ENCODE measurements at regions not wholly inside any gene's neighbourhood (a gene's known extent, or its start where the extent isn't known, plus 50 kb on each side); places are given as distances from the start of the nearest gene placed in this dataset.

GRCh38 chr12:84685379-84685778 lies 227.2 kb downstream of the SLC6A15 start (continued):
- TF ChIP-seq TSHZ1 (tag by site-specific recombination; IDR thresholded peaks at IDR 0.05; ENCODE audit: borderline replicate concordance) (no peak), ZNF670 (tag by site-specific recombination; IDR thresholded peaks at IDR 0.05; ENCODE audit: low read depth) (no peak), ZNF416 (tag by site-specific recombination; IDR thresholded peaks at IDR 0.05) (no peak), ZNF560 (tag by site-specific recombination; IDR thresholded peaks at IDR 0.05; ENCODE audit: borderline replicate concordance) (no peak), ZFP37 (tag by site-specific recombination; IDR thresholded peaks at IDR 0.05) (no peak)

- Histone ChIP-seq H3K36me3 (ENCODE audit: control insufficient read depth in 2 of 2, insufficient read depth in 1 of 2, low read length in 2 of 2) (no peaks in the 10 kb centered on the region), H3K4me3 (ENCODE audit: low read depth, low read length) (no peak overlapping the region), H3K9me3 (ENCODE audit: control insufficient read depth, insufficient read depth, low read depth, low read length) (no peaks in the 10 kb centered on the region), H3K4me1 (ENCODE audit: control insufficient read depth, insufficient read depth, low read length) (no peaks in the 10 kb centered on the region), H3K27ac (ENCODE audit: extremely low read depth, low read depth, low read length) (no peak overlapping the region)
- ChIA-PET CTCF (interaction anchor here (0.9 kb wide), 1 partner anchor 13 kb away, joined by 4 read pairs; no protein-coding TSS in a partner anchor), POLR2A (no interaction called here)
- TF ChIP-seq ZNF658 (tag by site-specific recombination; IDR thresholded peaks at IDR 0.05) (no peak), ZSCAN18 (tag by site-specific recombination; IDR thresholded peaks at IDR 0.05) (no peak), ZFP41 (tag by site-specific recombination; IDR thresholded peaks at IDR 0.05; ENCODE audit: borderline replicate concordance) (no peak), ZNF292 (tag by site-specific recombination; IDR thresholded peaks at IDR 0.05; ENCODE audit: borderline replicate concordance, low read depth) (no peak), PBX3 (CRISPR knock-in tag; IDR thresholded peaks at IDR 0.05) (no peak), YY1 (tag by site-specific recombination; IDR thresholded peaks at IDR 0.05) (no peak), HOXA7 (CRISPR knock-in tag; IDR thresholded peaks at IDR 0.05; ENCODE audit: borderline replicate concordance) (no peak), ZNF621 (tag by site-specific recombination; IDR thresholded peaks at IDR 0.05) (no peak), KLF10 (tag by site-specific recombination; IDR thresholded peaks at IDR 0.05) (no peak)
- TF ChIP-seq, protein P1, sequence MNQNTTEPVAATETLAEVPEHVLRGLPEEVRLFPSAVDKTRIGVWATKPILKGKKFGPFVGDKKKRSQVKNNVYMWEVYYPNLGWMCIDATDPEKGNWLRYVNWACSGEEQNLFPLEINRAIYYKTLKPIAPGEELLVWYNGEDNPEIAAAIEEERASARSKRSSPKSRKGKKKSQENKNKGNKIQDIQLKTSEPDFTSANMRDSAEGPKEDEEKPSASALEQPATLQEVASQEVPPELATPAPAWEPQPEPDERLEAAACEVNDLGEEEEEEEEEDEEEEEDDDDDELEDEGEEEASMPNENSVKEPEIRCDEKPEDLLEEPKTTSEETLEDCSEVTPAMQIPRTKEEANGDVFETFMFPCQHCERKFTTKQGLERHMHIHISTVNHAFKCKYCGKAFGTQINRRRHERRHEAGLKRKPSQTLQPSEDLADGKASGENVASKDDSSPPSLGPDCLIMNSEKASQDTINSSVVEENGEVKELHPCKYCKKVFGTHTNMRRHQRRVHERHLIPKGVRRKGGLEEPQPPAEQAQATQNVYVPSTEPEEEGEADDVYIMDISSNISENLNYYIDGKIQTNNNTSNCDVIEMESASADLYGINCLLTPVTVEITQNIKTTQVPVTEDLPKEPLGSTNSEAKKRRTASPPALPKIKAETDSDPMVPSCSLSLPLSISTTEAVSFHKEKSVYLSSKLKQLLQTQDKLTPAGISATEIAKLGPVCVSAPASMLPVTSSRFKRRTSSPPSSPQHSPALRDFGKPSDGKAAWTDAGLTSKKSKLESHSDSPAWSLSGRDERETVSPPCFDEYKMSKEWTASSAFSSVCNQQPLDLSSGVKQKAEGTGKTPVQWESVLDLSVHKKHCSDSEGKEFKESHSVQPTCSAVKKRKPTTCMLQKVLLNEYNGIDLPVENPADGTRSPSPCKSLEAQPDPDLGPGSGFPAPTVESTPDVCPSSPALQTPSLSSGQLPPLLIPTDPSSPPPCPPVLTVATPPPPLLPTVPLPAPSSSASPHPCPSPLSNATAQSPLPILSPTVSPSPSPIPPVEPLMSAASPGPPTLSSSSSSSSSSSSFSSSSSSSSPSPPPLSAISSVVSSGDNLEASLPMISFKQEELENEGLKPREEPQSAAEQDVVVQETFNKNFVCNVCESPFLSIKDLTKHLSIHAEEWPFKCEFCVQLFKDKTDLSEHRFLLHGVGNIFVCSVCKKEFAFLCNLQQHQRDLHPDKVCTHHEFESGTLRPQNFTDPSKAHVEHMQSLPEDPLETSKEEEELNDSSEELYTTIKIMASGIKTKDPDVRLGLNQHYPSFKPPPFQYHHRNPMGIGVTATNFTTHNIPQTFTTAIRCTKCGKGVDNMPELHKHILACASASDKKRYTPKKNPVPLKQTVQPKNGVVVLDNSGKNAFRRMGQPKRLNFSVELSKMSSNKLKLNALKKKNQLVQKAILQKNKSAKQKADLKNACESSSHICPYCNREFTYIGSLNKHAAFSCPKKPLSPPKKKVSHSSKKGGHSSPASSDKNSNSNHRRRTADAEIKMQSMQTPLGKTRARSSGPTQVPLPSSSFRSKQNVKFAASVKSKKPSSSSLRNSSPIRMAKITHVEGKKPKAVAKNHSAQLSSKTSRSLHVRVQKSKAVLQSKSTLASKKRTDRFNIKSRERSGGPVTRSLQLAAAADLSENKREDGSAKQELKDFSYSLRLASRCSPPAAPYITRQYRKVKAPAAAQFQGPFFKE (tag by site-specific recombination; IDR thresholded peaks at IDR 0.05; ENCODE audit: borderline replicate concordance), result no peak
Observed at GRCh38 chr12:84676787-84677186, 235.8 kb downstream of the SLC6A15 start.
